ENCODE measurements at regions not wholly inside any gene's neighbourhood (a gene's known extent, or its start where the extent isn't known, plus 50 kb on each side); places are given as distances from the start of the nearest gene placed in this dataset.

GRCh38 chr12:104816845-104817503 lies 141.1 kb downstream of the SLC41A2 start (continued):
- TF ChIP-seq CTCF (IDR thresholded peaks at IDR 0.05; ENCODE audit: control extremely low read depth in 1 of 3, insufficient read depth in 1 of 3, low read depth in 1 of 3, low read length in 3 of 3) (no peak), RFX5 (IDR thresholded peaks at IDR 0.05; ENCODE audit: borderline replicate concordance, low read depth, low read length) (no peak)

Data from H1 (cell line).